ENCODE measurements at regions not wholly inside any gene's neighbourhood (a gene's known extent, or its start where the extent isn't known, plus 50 kb on each side); places are given as distances from the start of the nearest gene placed in this dataset.

DNA sequence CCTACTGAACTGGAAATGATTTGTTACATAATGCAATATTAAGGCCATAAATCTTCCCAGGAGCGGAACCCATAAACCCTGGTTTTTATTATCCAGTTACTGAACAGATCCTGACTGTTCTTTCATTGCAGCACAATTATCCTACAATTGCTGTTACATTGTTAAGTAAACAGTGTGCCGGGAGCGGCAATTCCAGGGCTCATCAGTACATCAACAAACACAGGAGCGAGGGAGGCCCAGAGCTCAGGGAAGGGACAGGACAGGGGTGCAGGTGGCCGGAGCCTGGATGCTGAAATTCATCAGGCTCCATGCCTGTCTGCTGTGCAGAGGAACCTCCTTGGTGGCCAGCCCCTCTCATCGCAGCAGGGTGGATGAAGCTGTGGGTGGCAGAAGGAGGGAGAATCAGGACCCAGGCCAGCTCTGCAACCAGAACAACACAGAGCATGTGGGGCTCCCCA lies 544.7 kb downstream of the NPHP4 start:
- intact Hi-C loops (cut with DNase I; ENCODE audit: low total_unique reads) = no loop called here
- no peak overlapping the region for H3K4me3 ChIP-seq (ENCODE audit: low read depth, poor library complexity, severe bottlenecking)
- DNase-seq (ENCODE audit: low spot score in 2 of 2) = no peak
- TF ChIP-seq, protein P1, sequence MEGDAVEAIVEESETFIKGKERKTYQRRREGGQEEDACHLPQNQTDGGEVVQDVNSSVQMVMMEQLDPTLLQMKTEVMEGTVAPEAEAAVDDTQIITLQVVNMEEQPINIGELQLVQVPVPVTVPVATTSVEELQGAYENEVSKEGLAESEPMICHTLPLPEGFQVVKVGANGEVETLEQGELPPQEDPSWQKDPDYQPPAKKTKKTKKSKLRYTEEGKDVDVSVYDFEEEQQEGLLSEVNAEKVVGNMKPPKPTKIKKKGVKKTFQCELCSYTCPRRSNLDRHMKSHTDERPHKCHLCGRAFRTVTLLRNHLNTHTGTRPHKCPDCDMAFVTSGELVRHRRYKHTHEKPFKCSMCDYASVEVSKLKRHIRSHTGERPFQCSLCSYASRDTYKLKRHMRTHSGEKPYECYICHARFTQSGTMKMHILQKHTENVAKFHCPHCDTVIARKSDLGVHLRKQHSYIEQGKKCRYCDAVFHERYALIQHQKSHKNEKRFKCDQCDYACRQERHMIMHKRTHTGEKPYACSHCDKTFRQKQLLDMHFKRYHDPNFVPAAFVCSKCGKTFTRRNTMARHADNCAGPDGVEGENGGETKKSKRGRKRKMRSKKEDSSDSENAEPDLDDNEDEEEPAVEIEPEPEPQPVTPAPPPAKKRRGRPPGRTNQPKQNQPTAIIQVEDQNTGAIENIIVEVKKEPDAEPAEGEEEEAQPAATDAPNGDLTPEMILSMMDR (IDR thresholded peaks at IDR 0.05) = no peak
- no peak for TF ChIP-seq POLR2A (IDR thresholded peaks at IDR 0.05)
- WGBS, 2 donors = 47 to 51% methylated on average over 6 of the region's 6 CpGs

DNA sequence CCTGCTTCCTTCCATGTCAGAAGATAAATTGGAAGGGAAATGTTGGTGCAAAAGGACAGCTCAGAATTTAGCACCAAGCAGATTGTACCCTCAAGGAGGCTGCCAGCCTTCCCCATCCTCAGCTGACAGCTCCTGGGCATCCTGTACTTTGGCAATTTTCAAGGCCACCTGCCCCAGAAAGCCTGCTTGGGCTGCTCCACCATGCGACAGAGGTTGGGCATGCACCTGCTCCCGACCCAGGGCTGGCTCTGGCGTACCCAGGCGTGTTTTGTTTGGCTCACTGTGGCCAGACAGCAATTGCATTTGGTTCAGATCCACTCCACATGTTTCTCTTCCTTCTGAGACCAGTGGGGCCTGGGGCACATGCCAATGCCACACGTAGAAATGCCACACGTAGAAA lies 547.8 kb downstream of the NPHP4 start:
- DNase-seq (ENCODE audit: low spot score in 2 of 2) = no peak
- intact Hi-C loops (cut with DNase I; ENCODE audit: low total_unique reads) = no loop called here
- H3K4me3 ChIP-seq (ENCODE audit: low read depth, poor library complexity, severe bottlenecking) = no peak overlapping the region
- 56 to 60% methylated on average over 6 of the region's 6 CpGs for WGBS, 2 donors
- TF ChIP-seq, protein P1 (IDR thresholded peaks at IDR 0.05) = no peak

DNA sequence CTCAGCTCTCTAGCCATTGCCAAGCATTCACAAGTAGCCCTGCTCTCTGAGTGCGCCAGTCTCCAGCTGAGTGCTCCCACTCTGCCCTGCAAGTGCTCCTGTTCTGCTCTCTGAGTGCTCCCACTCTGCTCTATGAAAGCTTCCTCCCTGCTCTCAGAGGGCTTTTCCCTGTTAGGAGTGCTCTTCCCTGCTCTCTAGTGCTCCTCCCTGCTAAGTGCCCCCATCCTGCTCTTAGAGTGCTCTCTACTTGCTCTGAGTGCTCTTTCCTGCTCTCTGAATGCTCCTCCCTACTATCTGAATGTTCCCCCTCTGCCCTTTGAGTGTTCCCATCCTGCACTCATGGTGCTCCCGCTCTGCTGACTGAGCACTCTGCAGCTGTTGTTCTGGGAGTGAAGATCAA lies 555.4 kb downstream of the NPHP4 start:
- TF ChIP-seq POLR2A (IDR thresholded peaks at IDR 0.05) = no peak
- TF ChIP-seq, protein P1 (IDR thresholded peaks at IDR 0.05) = no peak
- intact Hi-C loops (cut with DNase I; ENCODE audit: low total_unique reads) = no loop called here
- no peak for DNase-seq (ENCODE audit: low spot score in 2 of 2)
- 89 to 95% methylated on average over 2 of the region's 2 CpGs for WGBS, 2 donors
- no peak overlapping the region for H3K4me3 ChIP-seq (ENCODE audit: low read depth, poor library complexity, severe bottlenecking)

DNA sequence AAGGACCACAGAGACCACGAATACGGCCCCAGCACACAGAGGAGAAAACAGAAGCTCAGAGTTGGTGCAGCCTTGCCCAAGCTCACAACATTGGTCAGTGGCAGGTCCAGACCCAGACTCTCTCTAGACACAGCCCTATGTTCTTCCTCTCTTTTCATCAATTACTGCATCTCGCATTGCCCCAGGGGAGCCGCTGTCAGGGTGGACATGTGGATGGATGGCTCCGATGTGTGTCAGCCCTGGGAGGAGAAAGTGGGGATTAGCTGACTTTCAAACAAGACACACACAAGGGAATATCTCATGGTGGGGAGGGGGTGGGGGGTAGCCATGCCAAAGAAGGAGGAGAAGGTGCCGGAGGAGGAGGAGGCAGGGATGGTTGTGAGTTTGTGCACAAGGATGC lies 556.8 kb downstream of the NPHP4 start:
- H3K4me3 ChIP-seq (ENCODE audit: low read depth, poor library complexity, severe bottlenecking) = no peak overlapping the region
- WGBS, 2 donors = 77 to 82% methylated on average over 6 of the region's 6 CpGs
- intact Hi-C loops (cut with DNase I; ENCODE audit: low total_unique reads) = no loop called here
- DNase-seq (ENCODE audit: low spot score in 2 of 2) = no peak
- TF ChIP-seq, protein P1 (IDR thresholded peaks at IDR 0.05) = no peak
- no peak for TF ChIP-seq POLR2A (IDR thresholded peaks at IDR 0.05)

GRCh38 chr1:5432436-5432835 lies 559.8 kb downstream of the NPHP4 start:
- WGBS, 2 donors = 83 to 98% methylated on average over 5 of the region's 5 CpGs
- TF ChIP-seq, protein P1 (IDR thresholded peaks at IDR 0.05) = no peak
- TF ChIP-seq POLR2A (IDR thresholded peaks at IDR 0.05) = no peak
- no peak overlapping the region for H3K4me3 ChIP-seq (ENCODE audit: low read depth, poor library complexity, severe bottlenecking)
- intact Hi-C loops (cut with DNase I; ENCODE audit: low total_unique reads) = no loop called here
- DNase-seq (ENCODE audit: low spot score in 2 of 2) = no peak

Data from lower leg skin (tissue), 4 donors.